ENCODE measurements at regions not wholly inside any gene's neighbourhood (a gene's known extent, or its start where the extent isn't known, plus 50 kb on each side); places are given as distances from the start of the nearest gene placed in this dataset.

GRCh38 chr4:108264693-108265092 is 96.0 kb upstream of the LEF1 start:
- in situ Hi-C loops (cut with MboI; ENCODE audit: low pct_unique_long_range_greater_than_20kb, low sequenced_read_pairs), result no loop called here
- no peak for DNase-seq

GRCh38 chr4:108263057-108263456 is 94.3 kb upstream of the LEF1 start:
- DNase-seq, result no peak
- in situ Hi-C loops (cut with MboI; ENCODE audit: low pct_unique_long_range_greater_than_20kb, low sequenced_read_pairs), result no loop called here

GRCh38 chr4:108261026-108261425 is 92.3 kb upstream of the LEF1 start:
- in situ Hi-C loops (cut with MboI; ENCODE audit: low pct_unique_long_range_greater_than_20kb, low sequenced_read_pairs), result no loop called here

DNA sequence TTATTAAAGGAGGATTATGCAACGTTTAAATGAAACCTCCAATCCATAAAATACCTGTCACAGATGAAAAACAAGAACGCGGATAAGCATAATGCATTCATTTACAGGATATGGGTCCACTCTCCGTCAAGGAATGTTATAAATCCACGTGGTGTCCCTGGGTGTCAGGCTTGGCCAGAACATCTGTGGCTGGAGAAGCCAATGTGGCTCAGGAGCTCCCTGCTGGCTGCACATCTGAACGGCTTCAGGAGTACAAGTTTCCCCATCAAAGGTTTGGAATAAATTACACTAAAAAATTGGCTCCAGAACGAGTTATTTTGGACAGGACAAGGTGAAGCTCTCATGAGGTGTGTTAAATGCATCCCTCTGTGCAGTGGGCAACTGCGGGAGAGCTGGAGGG is 87.8 kb upstream of the LEF1 start:
- no peak for DNase-seq
- in situ Hi-C loops (cut with MboI; ENCODE audit: low pct_unique_long_range_greater_than_20kb, low sequenced_read_pairs), result no loop called here

More at GRCh38 chr4:108261026-108261425, 92.3 kb upstream of the LEF1 start:
- DNase-seq, result no peak

DNA sequence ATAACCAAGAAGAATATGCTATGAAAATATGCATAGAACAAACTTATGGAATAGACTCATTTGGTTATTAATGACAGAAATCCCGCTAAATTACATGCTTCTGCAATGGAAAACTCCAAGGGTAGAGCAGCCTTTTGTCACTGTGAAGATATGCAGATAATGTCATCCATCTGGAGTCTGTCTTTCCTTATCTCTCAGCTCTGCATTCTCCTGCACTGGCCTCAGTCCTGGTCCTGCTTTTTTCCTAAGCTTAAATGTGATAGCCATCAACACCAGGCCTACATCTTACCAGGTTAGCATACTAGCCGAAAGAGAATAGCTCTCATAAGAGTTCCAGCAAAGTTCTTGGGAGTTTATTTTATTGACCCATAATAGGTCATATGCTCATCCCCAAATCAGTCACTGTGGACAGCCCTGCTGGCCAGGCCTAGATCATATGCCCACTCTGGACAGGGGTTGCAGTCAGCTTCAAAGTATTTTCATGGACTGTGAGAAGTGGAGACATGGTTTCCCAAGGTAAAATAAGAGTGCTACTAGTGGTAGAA is 86.5 kb upstream of the LEF1 start:
- no peak for DNase-seq

GRCh38 chr4:108249397-108249796 is 80.7 kb upstream of the LEF1 start:
- no peak for DNase-seq
- in situ Hi-C loops (cut with MboI; ENCODE audit: low pct_unique_long_range_greater_than_20kb, low sequenced_read_pairs), result no loop called here

More for the DNA sequence above, 86.5 kb upstream of the LEF1 start:
- in situ Hi-C loops (cut with MboI; ENCODE audit: low pct_unique_long_range_greater_than_20kb, low sequenced_read_pairs), result no loop called here

DNA sequence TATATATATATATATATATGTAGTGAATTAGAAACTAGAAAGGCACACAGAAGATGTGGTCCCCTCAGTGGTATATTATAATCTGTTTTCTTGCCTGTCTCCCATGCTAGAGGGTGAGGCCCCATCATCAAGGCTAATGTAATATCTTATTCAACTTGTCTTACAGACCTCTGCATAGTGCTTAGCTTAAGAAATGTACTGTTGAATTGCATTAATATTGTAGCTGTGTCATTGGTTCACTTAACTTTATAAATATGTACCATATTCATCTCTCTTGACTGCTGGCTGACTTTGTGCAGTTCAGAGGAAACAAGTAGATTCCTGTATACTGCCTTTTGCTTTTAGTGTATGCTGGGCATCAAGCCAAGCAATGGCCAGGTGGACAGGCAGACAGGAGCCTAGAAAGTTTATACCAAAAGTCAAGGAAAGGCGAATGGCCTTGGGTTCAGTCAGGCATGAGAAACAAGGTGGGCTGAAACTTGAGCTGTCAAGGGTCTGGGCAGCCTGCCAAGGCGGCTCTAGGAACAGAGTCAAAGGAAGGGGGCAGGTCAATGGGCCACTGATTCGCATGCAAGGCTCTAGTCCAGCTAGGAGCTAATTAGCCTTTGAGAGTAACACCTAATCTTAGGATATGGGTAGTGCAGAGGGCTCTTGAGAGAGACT is 78.8 kb upstream of the LEF1 start:
- in situ Hi-C loops (cut with MboI; ENCODE audit: low pct_unique_long_range_greater_than_20kb, low sequenced_read_pairs), result no loop called here
- DNase-seq, result peak; percentile 16

GRCh38 chr4:108244606-108245005 is 75.9 kb upstream of the LEF1 start:
- DNase-seq, result no peak

DNA sequence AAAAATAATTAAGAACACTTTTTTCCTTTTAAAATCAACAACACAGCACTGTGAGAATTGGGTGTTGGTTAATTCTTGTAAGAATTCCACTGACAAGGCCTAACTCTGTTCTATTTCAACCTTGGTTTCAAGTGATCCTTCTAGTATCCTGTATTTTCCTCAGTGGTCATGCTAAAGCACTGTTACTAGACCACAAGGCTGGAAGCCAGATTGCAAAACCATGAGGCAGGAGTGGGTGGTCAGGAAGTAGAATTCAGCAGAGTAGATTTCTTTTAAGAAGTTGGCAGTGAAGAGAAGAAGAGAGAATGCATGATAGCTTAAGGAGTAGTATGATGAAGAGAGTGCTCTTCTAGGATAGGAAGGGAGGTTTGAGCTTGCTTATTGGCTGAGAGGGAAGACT is 71.6 kb upstream of the LEF1 start:
- in situ Hi-C loops (cut with MboI; ENCODE audit: low pct_unique_long_range_greater_than_20kb, low sequenced_read_pairs), result no loop called here
- no peak for DNase-seq

More at GRCh38 chr4:108244606-108245005, 75.9 kb upstream of the LEF1 start:
- in situ Hi-C loops (cut with MboI; ENCODE audit: low pct_unique_long_range_greater_than_20kb, low sequenced_read_pairs), result no loop called here

DNA sequence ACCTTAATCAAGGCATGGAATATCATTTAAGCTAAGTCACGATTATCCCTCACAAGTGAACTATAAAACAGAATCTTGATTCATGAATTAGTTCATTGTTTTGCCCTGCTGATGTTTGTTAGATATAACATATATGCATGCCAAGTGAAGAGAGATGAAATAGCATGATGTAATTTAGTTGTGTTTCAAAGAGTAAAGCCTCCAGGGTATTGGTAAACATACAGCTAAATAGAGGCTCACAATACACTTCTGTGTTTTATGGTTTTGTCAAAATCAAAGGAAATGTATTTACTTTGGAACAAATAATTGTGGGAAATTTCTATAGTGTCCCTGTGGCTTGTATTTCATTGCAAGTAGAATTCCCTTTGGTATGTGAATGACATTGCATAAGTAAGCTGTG is 69.0 kb upstream of the LEF1 start:
- DNase-seq, result no peak
- in situ Hi-C loops (cut with MboI; ENCODE audit: low pct_unique_long_range_greater_than_20kb, low sequenced_read_pairs), result no loop called here

DNA sequence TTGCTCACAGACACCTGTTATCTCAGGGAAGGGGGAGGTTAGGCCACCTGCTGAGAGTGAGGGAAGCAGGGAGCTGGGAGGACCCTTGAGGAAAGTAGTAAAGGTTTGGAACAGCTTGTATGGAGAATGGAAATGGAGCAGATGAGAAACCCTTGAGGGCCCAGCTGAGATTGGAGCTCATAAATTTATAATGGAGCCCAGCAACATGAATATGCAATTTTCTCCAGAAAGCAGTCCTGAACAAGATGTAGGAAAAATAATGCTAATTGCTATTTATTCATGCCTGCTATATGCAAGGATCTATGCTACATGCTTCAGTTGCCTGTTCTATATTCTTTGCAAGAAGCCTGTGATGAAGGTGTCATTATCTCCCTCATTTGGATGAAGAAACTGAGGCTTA is 67.5 kb upstream of the LEF1 start:
- no peak for DNase-seq
- in situ Hi-C loops (cut with MboI; ENCODE audit: low pct_unique_long_range_greater_than_20kb, low sequenced_read_pairs), result no loop called here

GRCh38 chr4:108227923-108228322 is 59.2 kb upstream of the LEF1 start:
- peak; percentile 30 for DNase-seq
- in situ Hi-C loops (cut with MboI; ENCODE audit: low pct_unique_long_range_greater_than_20kb, low sequenced_read_pairs), result no loop called here

DNA sequence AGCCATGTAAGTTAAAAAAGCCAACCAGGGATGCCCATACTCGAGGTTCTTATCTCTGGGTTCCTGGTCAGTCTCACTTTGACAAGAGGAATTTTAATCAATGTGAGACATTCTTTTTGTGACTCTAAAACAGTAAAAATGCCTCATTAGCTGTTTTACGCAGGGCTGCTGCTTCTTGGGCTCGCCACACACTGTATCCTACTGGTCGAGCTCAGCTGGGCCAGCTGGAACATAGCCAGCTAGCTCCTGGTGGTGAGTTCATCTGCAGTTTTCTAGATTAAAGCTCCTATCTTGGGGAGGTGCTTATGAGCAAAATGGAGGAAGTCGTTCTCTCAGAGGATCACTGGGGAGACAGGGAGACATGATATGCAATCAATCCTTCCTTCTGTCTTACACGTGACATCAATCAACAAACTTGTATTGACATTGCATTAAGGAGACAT is 55.9 kb upstream of the LEF1 start:
- no peak for DNase-seq
- in situ Hi-C loops (cut with MboI; ENCODE audit: low pct_unique_long_range_greater_than_20kb, low sequenced_read_pairs), result no loop called here

DNA sequence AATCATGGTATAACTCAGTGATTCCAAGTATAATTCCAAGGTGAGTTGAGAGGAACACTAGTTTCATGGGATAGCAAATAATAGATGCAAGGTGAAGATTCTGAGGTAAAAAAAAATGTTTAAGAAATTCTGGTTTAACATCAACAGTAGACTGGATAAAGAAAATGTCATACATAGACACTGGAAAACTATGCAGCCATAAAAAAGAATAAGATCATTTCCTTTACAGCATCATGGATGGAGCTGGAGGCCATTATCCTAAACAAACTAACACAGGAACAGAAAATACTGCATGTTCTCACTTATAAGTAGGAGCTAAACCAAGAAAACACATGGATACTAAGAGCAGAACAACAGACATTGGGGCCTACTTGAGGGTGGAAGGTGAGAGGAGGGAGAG is 54.6 kb upstream of the LEF1 start:
- in situ Hi-C loops (cut with MboI; ENCODE audit: low pct_unique_long_range_greater_than_20kb, low sequenced_read_pairs), result no loop called here
- no peak for DNase-seq

DNA sequence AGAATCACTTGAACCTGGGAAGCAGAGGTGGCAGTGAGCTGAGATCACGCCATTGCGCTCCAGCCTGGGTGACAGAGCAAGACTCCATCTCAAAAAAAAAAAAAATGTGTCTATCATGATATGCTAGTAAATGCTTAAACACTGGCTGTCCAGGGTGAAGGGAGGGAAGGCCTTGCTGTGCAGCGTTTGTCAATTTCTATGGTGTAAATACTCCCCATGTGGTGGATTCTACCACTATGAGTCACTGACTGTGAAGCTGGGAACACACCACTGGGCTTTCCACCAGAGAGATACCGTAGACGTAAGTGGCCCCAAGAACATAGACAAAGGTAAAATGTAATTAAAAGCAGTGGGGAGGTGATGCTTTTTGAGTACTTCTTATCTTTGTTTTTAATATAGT is 51.3 kb upstream of the LEF1 start:
- no peak for DNase-seq
- in situ Hi-C loops (cut with MboI; ENCODE audit: low pct_unique_long_range_greater_than_20kb, low sequenced_read_pairs), result no loop called here
